ENCODE measurements at regions not wholly inside any gene's neighbourhood (a gene's known extent, or its start where the extent isn't known, plus 50 kb on each side); places are given as distances from the start of the nearest gene placed in this dataset.

DNA sequence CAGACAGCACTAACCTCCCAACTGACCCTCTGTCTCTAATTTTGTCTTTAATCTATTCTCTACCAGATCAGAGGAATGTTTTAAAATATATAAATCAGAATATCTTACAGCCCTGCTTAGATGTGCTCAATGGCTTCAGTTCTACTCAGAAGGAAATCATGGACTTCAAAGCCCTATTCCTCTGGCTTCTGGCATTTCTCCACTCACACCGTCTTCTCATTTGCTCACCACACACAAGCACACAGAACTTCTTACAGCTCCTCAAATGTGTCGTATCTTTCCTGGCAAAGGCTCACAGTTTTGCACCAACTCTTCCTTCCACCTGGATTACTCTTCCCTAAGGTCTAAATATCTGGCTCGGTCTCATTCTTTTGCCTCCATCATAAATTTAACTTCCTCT, 71.6 kb upstream of the NUDT7 start:
- no peak overlapping the region for H3K23ac ChIP-seq (ENCODE audit: insufficient read length)
- no peaks in the 10 kb centered on the region for H3K36me3 ChIP-seq (ENCODE audit: control insufficient read depth in 2 of 4, insufficient read depth in 4 of 4, low read length in 3 of 4)
- H3K18ac ChIP-seq (ENCODE audit: extremely low read depth, low read length): no peak overlapping the region
- H3K56ac ChIP-seq (replicated peaks; ENCODE audit: insufficient read length, low read depth, low read length): no peak overlapping the region
- no peak overlapping the region for H3K4me3 ChIP-seq (ENCODE audit: extremely low read depth in 1 of 4, insufficient read depth in 2 of 4, low read depth in 3 of 4, low read length in 4 of 4)
- no peak overlapping the region for H2AFZ ChIP-seq (ENCODE audit: low read length)
- no peak overlapping the region for H2AK5ac ChIP-seq (ENCODE audit: low read depth, low read length)
- no peaks in the 10 kb centered on the region for H3K23me2 ChIP-seq (ENCODE audit: low read depth, low read length)
- no peaks in the 10 kb centered on the region; a peak in 1 of 7 replicates for H3K27me3 ChIP-seq (replicated peaks in 1 of 4; ENCODE audit: control insufficient read depth in 3 of 4, extremely low read depth in 1 of 4, insufficient read depth in 3 of 4, low read length in 3 of 4)
- no peak overlapping the region for H3K4me2 ChIP-seq (ENCODE audit: insufficient read depth in 1 of 2, low read depth in 2 of 2, low read length in 2 of 2)
- no peak for FAIRE-seq
- H3K4me1 ChIP-seq (replicated peaks in 1 of 4; ENCODE audit: control insufficient read depth in 3 of 4, insufficient read depth in 4 of 4, low read length in 3 of 4): no peaks in the 10 kb centered on the region
- H3K9ac ChIP-seq (replicated peaks in 1 of 4; ENCODE audit: extremely low read depth in 1 of 4, low read depth in 3 of 4, low read length in 3 of 4): peak overlapping the region in 1 of 4 experiments; percentile 49; a peak in 1 of 7 replicates
- H4K8ac ChIP-seq (ENCODE audit: extremely low read depth, insufficient read depth, low read length): no peak overlapping the region
- WGBS, 2 experiments (ENCODE audit: extremely low coverage in 1 of 2, insufficient coverage in 1 of 2, insufficient read length in 1 of 2, insufficient replicate concordance in 2 of 2, low coverage in 1 of 2, low lambda C conversion rate in 2 of 2, missing lambda C conversion rate in 1 of 2): 87% methylated on average over 3 of the region's 3 CpGs; no CpG with 5 or more reads in 1 of the 2 experiments
- no peak overlapping the region for H2BK5ac ChIP-seq (ENCODE audit: low read depth, low read length)
- H4K20me1 ChIP-seq (replicated peaks in 1 of 2; ENCODE audit: control insufficient read depth in 1 of 2, insufficient read depth in 2 of 2, low read length in 2 of 2): no peaks in the 10 kb centered on the region
- H2BK15ac ChIP-seq (ENCODE audit: low read length): no peak overlapping the region
- TF ChIP-seq TCF12 (IDR thresholded peaks at IDR 0.05; ENCODE audit: low read depth, low read length): no peak
- H2BK12ac ChIP-seq (ENCODE audit: low read depth, low read length): no peak overlapping the region
- no peak overlapping the region for H3K4ac ChIP-seq (replicated peaks; ENCODE audit: insufficient read length, low read depth, low read length)
- H3K27ac ChIP-seq (ENCODE audit: low read depth, low read length): no peak overlapping the region
- H3K9me3 ChIP-seq (ENCODE audit: insufficient read depth in 2 of 2, low read depth in 1 of 2, low read length in 1 of 2): no peaks in the 10 kb centered on the region
- no peaks in the 10 kb centered on the region for H3K79me1 ChIP-seq (ENCODE audit: low read depth, low read length)
- no peak overlapping the region for H4K91ac ChIP-seq (replicated peaks; ENCODE audit: insufficient read length, low read length)
- no peak overlapping the region for H4K5ac ChIP-seq (ENCODE audit: insufficient read length, low read depth, low read length)
- H2BK120ac ChIP-seq (replicated peaks; ENCODE audit: low read depth, low read length): no peak overlapping the region
- DNase-seq (ENCODE audit: low read depth in 1 of 2, low spot score in 2 of 2): no peak
- no peaks in the 10 kb centered on the region for H3K79me2 ChIP-seq (ENCODE audit: control insufficient read depth in 1 of 2, insufficient read depth in 2 of 2, low read length in 2 of 2)
- ChIA-PET CTCF (ENCODE audit: partially characterized antibody) (interaction anchor here (1.1 to 1.7 kb wide), 5 partner anchors 10 to 67 kb away, joined by 3 to 6 read pairs (median 3); no protein-coding TSS in a partner anchor), POLR2A (ENCODE audit: partially characterized antibody) (no interaction called here)
- H3K14ac ChIP-seq (ENCODE audit: insufficient read length): no peak overlapping the region
- no peak overlapping the region for H2BK20ac ChIP-seq (ENCODE audit: low read length)

All from H1 (cell line).